Endothelial cell of umbilical vein (primary cell): ENCODE measurements at regions not wholly inside any gene's neighbourhood (a gene's known extent, or its start where the extent isn't known, plus 50 kb on each side); places are given as distances from the start of the nearest gene placed in this dataset.
A peak's percentile ranks its signal among the peaks of the same experiment; 100 is the strongest.

Source experiments
- BruUV-seq: library from RNA; stranded (reverse); fragments of 400-500 nt; replicated peaks from 2 replicates; lab custom pipeline; 2021; lab: Mats Ljungman, UMichigan
- CTCF ChIA-PET: fragments of 300-600, 350-600 bp; sonication (Branson Sonifier 250); formaldehyde crosslinking; loops from one replicate; lab custom pipeline; 2021; ENCODE audit warnings: antibody characterized with exemption, inconsistent platforms; lab: Charles Lee
- POLR2A ChIA-PET: fragments of 300-600, 350-600 bp; sonication (Branson Sonifier 250); formaldehyde crosslinking; loops from one replicate; lab custom pipeline; 2021; ENCODE audit warnings: antibody characterized with exemption, inconsistent platforms; lab: Charles Lee
- DNase-seq: peaks from one replicate; pipeline ENCODE4 v3.0.0-alpha.2; 2011; ENCODE audit warnings: low read depth, low spot score
- FAIRE-seq: peaks from 2 replicates; lab custom pipeline; 2011; peaks lifted over from hg19 to GRCh38; lab: Jason Lieb, UNC
- H2AFZ ChIP-seq: 2 replicates; pipeline ENCODE4 v1.6.0; 2012; ENCODE audit warnings: low read depth, low read length, control low read depth, inconsistent platforms
- H3K27ac ChIP-seq: 2 replicates; pipeline ENCODE4 v1.5.1; 2011; ENCODE audit warnings: low read depth, mild to moderate bottlenecking, control low read depth, low read length, moderate library complexity; ENCODE audit not compliant: insufficient read depth
- H3K27me3 ChIP-seq, 2 experiments: 2 replicates each; pipeline versions ENCODE4 v1.6.0 to v1.6.1; 2011; ENCODE audit warnings: low read length in 2 of 2, mixed read lengths in 1 of 2; ENCODE audit not compliant: control insufficient read depth in 2 of 2, insufficient read depth in 2 of 2
- H3K36me3 ChIP-seq, 2 experiments: 2 replicates in 1 of 2; 3 replicates in 1 of 2; pipeline ENCODE4 v1.5.1; 2011; ENCODE audit warnings: low read length in 2 of 2, mild to moderate bottlenecking in 1 of 2, moderate library complexity in 1 of 2; ENCODE audit not compliant: control insufficient read depth in 2 of 2, insufficient read depth in 2 of 2; ENCODE audit errors: extremely low read depth in 1 of 2
- H3K4me1 ChIP-seq: 3 replicates; pipeline ENCODE4 v1.5.1; 2011; ENCODE audit warnings: mild to moderate bottlenecking, low read length; ENCODE audit not compliant: control insufficient read depth, insufficient read depth; ENCODE audit errors: extremely low read depth
- H3K4me2 ChIP-seq: 2 replicates; pipeline ENCODE4 v1.6.1; 2011; ENCODE audit warnings: low read length, control low read depth, mixed read lengths; ENCODE audit not compliant: insufficient read depth
- H3K4me3 ChIP-seq, 3 experiments: fragments of 200-600 bp in 1 of 3; sonication (generic), shearing (Covaris generic) in 1 of 3; replicated peaks in 1 of 3; 2 replicates each; pipeline ENCODE4 v1.5.1; 2011 to 2016; ENCODE audit warnings: control low read depth in 3 of 3, low read length in 3 of 3, mild to moderate bottlenecking in 2 of 3, inconsistent platforms in 1 of 3, low read depth in 1 of 3, moderate library complexity in 1 of 3; ENCODE audit not compliant: insufficient read depth in 1 of 3
- H3K79me2 ChIP-seq: 2 replicates; pipeline ENCODE4 v1.6.0; 2012; ENCODE audit warnings: low read length, inconsistent platforms; ENCODE audit not compliant: control insufficient read depth, insufficient read depth
- H3K9ac ChIP-seq: replicated peaks from 2 replicates; pipeline ENCODE3; 2011; ENCODE audit warnings: low read length, control low read depth; ENCODE audit not compliant: insufficient read depth; ENCODE audit errors: extremely low read depth
- H3K9me1 ChIP-seq: replicated peaks from 3 replicates; pipeline ENCODE4 v1.6.0; 2011; ENCODE audit warnings: mild to moderate bottlenecking, low read length; ENCODE audit not compliant: control insufficient read depth, insufficient read depth; ENCODE audit errors: extremely low read depth
- H3K9me3 ChIP-seq: replicated peaks from 2 replicates; pipeline ENCODE4 v1.5.1; 2012; ENCODE audit warnings: low read length, inconsistent platforms; ENCODE audit not compliant: control insufficient read depth, insufficient read depth
- H4K20me1 ChIP-seq: replicated peaks from 2 replicates; pipeline ENCODE3; 2011; ENCODE audit warnings: mild to moderate bottlenecking, low read length; ENCODE audit not compliant: control insufficient read depth, insufficient read depth; ENCODE audit errors: extremely low read depth
- EZH2 ChIP-seq: IDR thresholded peaks from 2 replicates; pipeline ENCODE4 v1.6.1; 2012; ENCODE audit warnings: borderline replicate concordance, low read depth, mild to moderate bottlenecking, moderate library complexity, low read length, inconsistent platforms; ENCODE audit not compliant: severe bottlenecking
- FOS ChIP-seq: IDR thresholded peaks from 2 replicates; pipeline ENCODE4 v1.6.1; 2011; ENCODE audit warnings: mild to moderate bottlenecking, low read length, moderate library complexity, borderline replicate concordance; ENCODE audit not compliant: insufficient read depth
- GATA2 ChIP-seq: IDR thresholded peaks from 2 replicates; pipeline ENCODE4 v1.7.0; 2011; ENCODE audit warnings: low read depth, mild to moderate bottlenecking, moderate library complexity, mixed read lengths, low read length; ENCODE audit not compliant: insufficient read length, insufficient read depth
- JUN ChIP-seq: IDR thresholded peaks from 2 replicates; pipeline ENCODE4 v1.6.1; 2011; ENCODE audit warnings: borderline replicate concordance, low read depth; ENCODE audit not compliant: insufficient read length, insufficient read depth
- MYC ChIP-seq: IDR thresholded peaks from one replicate; pipeline ENCODE4 v1.6.1; 2011; ENCODE audit warnings: mild to moderate bottlenecking, low read depth, low read length
- POLR2A ChIP-seq: IDR thresholded peaks from 2 replicates; pipeline ENCODE4 v1.6.1; 2012; ENCODE audit warnings: low read depth, mild to moderate bottlenecking, control low read depth, low read length
- POLR2AphosphoS5 ChIP-seq: IDR thresholded peaks from 2 replicates; pipeline ENCODE4 v1.6.1; 2012; ENCODE audit warnings: low read depth, mild to moderate bottlenecking, control low read depth, low read length, moderate library complexity; ENCODE audit not compliant: insufficient read depth
- dilution Hi-C: fragments of 300-500 bp; cut with MboI; formaldehyde crosslinking; loops from one replicate; pipeline ENCODE4 v1.15.0; 2019; ENCODE audit warnings: low sequenced_read_pairs; ENCODE audit not compliant: extremely low pct_ligation_motif_present
- intact Hi-C: fragments of 100-400 bp; cut with micrococcal nuclease; formaldehyde crosslinking; loops from one replicate; pipeline ENCODE4 v1.10.0; 2022
- TF ChIP-seq, protein P1 (sequence below): IDR thresholded peaks from 2 replicates; pipeline ENCODE4 v1.6.1; 2011; ENCODE audit not compliant: insufficient read depth, insufficient read length
- TF ChIP-seq, protein P2 (sequence below), 2 donors: IDR thresholded peaks; 1 replicate in 1 of 2; 2 replicates in 1 of 2; pipeline ENCODE4 v1.5.1; 2011; ENCODE audit warnings: low read length in 2 of 2, mild to moderate bottlenecking in 2 of 2, moderate library complexity in 2 of 2, control low read depth in 1 of 2, inconsistent platforms in 1 of 2, low read depth in 1 of 2; ENCODE audit not compliant: insufficient read depth in 1 of 2; ENCODE audit errors: extremely low read depth in 1 of 2

DNA sequence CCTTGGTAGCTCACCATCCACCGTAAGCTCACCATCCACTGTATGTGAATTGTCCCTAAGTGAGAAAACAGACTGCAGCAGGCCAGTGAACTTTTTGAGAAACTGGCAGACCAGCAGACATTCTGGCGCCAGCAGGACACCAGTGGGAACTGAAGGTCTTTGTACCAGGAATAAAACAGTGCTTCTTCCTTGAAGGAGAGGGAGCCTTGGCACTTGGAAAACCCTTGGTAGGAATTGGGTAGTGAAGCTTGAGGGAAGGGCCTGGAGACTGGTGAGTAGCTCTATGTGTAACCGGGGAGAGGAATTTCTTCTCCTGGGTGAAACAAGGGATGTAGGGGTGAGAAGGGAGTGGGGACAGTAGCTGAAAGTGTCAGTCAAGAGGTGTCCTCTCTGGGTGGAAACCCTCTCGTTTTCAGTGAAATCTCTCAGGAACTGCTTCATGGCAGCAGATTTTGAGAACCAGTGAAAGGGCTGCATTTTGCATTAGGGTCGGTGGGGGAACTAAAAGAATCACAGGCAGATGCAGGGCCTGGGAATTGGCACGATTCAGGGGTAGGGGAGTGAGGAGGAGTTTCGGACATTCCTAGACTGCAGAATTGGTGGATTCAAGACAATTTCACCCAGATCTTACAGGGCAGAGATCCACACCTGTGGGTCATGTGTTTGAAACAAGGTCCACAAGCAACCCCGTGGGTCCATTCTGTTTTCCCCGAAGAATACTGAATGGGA, 131.5 kb upstream of the DLX2 start:
- no peaks in the 10 kb centered on the region for H3K79me2 ChIP-seq
- ChIA-PET CTCF (interaction anchor here (0.7 to 2.1 kb wide), 9 partner anchors 9 to 232 kb away, joined by 3 to 9 read pairs (median 4); partner anchors contain the start of gene ITGA6), POLR2A (no interaction called here)
- FAIRE-seq (no peak), DNase-seq (no peak)
- no peaks in the 10 kb centered on the region for H3K9me1 ChIP-seq
- H3K9ac ChIP-seq: no peak overlapping the region
- no peaks in the 10 kb centered on the region for H3K36me3 ChIP-seq
- peak overlapping the region in 1 of 3 experiments; percentile 57 for H3K4me3 ChIP-seq
- H3K27ac ChIP-seq: no peak overlapping the region
- H3K4me2 ChIP-seq: peak overlapping the region; percentile 89
- BruUV-seq: no TSS peak
- dilution Hi-C loops: no loop called here
- H3K9me3 ChIP-seq: no peaks in the 10 kb centered on the region
- TF ChIP-seq, protein P1, sequence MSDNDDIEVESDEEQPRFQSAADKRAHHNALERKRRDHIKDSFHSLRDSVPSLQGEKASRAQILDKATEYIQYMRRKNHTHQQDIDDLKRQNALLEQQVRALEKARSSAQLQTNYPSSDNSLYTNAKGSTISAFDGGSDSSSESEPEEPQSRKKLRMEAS: no peak
- no peak for TF ChIP-seq EZH2
- no peak for TF ChIP-seq JUN
- no peak for TF ChIP-seq POLR2AphosphoS5
- TF ChIP-seq MYC: no peak
- TF ChIP-seq FOS: no peak
- no peak for TF ChIP-seq GATA2
- TF ChIP-seq, protein P2, sequence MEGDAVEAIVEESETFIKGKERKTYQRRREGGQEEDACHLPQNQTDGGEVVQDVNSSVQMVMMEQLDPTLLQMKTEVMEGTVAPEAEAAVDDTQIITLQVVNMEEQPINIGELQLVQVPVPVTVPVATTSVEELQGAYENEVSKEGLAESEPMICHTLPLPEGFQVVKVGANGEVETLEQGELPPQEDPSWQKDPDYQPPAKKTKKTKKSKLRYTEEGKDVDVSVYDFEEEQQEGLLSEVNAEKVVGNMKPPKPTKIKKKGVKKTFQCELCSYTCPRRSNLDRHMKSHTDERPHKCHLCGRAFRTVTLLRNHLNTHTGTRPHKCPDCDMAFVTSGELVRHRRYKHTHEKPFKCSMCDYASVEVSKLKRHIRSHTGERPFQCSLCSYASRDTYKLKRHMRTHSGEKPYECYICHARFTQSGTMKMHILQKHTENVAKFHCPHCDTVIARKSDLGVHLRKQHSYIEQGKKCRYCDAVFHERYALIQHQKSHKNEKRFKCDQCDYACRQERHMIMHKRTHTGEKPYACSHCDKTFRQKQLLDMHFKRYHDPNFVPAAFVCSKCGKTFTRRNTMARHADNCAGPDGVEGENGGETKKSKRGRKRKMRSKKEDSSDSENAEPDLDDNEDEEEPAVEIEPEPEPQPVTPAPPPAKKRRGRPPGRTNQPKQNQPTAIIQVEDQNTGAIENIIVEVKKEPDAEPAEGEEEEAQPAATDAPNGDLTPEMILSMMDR (IDR thresholded peaks at IDR 0.05; ENCODE audit: extremely low read depth in 1 of 2, insufficient read depth in 1 of 2, low read depth in 1 of 2, low read length in 2 of 2): no peak
- TF ChIP-seq POLR2A: no peak
- intact Hi-C loops: loop anchor here (5.0 kb wide), 1 partner anchor 73 kb away; no protein-coding TSS in a partner anchor
- H2AFZ ChIP-seq: peak overlapping the region; percentile 99
- no peaks in the 10 kb centered on the region for H3K27me3 ChIP-seq
- H4K20me1 ChIP-seq: no peaks in the 10 kb centered on the region
- peaks cover 30% of the 10 kb centered on the region for H3K4me1 ChIP-seq
